IMR-90 (cell line): ENCODE measurements at regions not wholly inside any gene's neighbourhood (a gene's known extent, or its start where the extent isn't known, plus 50 kb on each side); places are given as distances from the start of the nearest gene placed in this dataset.

Source experiments
- ATAC-seq: fragments of 200-7000 bp; cut with Tn5 transposase; 2 replicates; pipeline ENCODE4 v1.9.1; 2020; ENCODE audit warnings: low read depth, mild to moderate bottlenecking, moderate library complexity
- BruUV-seq: library from RNA; stranded (reverse); fragments of 400-500 nt; replicated peaks from 2 replicates; lab custom pipeline; 2021; lab: Mats Ljungman, UMichigan
- CTCF ChIA-PET: fragments of 300-600 bp; formaldehyde crosslinking; extraction: SDS; loops from one replicate; lab custom pipeline; 2021; ENCODE audit warnings: antibody characterized with exemption; lab: Yijun Ruan, JAX
- POLR2A ChIA-PET: fragments of 300-600 bp; sonication (Branson Sonifier 250); formaldehyde crosslinking; loops from one replicate; lab custom pipeline; 2022; ENCODE audit warnings: antibody characterized with exemption; ENCODE audit not compliant: unreplicated experiment; lab: Charles Lee
- DNase-seq: peaks from one replicate; pipeline ENCODE4 v3.0.0; 2013
- H2AFZ ChIP-seq: replicated peaks from 2 replicates; pipeline ENCODE3; 2013; ENCODE audit warnings: low read length, mild to moderate bottlenecking; ENCODE audit not compliant: poor library complexity
- H2AK5ac ChIP-seq: 2 replicates; pipeline ENCODE4 v1.6.1; 2013; ENCODE audit warnings: low read depth, low read length, inconsistent platforms
- H2AK9ac ChIP-seq: replicated peaks from 2 replicates; pipeline ENCODE3; 2013; ENCODE audit warnings: mild to moderate bottlenecking, low read depth, low read length, moderate library complexity; ENCODE audit not compliant: poor library complexity
- H2BK120ac ChIP-seq: 2 replicates; pipeline ENCODE4 v1.6.1; 2013; ENCODE audit warnings: low read depth, low read length, inconsistent platforms
- H2BK15ac ChIP-seq: 3 replicates; pipeline ENCODE4 v1.6.1; 2013; ENCODE audit warnings: low read depth, low read length, inconsistent platforms
- H2BK20ac ChIP-seq: 2 replicates; pipeline ENCODE4 v1.6.1; 2013; ENCODE audit warnings: low read depth, mild to moderate bottlenecking, inconsistent platforms, low read length, moderate library complexity
- H2BK5ac ChIP-seq: 2 replicates; pipeline ENCODE4 v1.6.1; 2013; ENCODE audit warnings: mild to moderate bottlenecking, low read depth, low read length, inconsistent platforms; ENCODE audit not compliant: poor library complexity, severe bottlenecking
- H3K14ac ChIP-seq: replicated peaks from 2 replicates; pipeline ENCODE4 v1.6.1; 2013; ENCODE audit warnings: low read depth, low read length, inconsistent platforms
- H3K18ac ChIP-seq: 2 replicates; pipeline ENCODE4 v1.6.1; 2013; ENCODE audit warnings: low read depth, low read length, control low read depth
- H3K23ac ChIP-seq: 2 replicates; pipeline ENCODE4 v1.6.1; 2013; ENCODE audit warnings: low read depth, low read length, inconsistent platforms
- H3K27ac ChIP-seq: 2 replicates; pipeline ENCODE4 v1.5.1; 2013; ENCODE audit warnings: mild to moderate bottlenecking, control low read depth, low read length; ENCODE audit not compliant: insufficient read depth
- H3K27me3 ChIP-seq: 2 replicates; pipeline ENCODE4 v1.6.1; 2013; ENCODE audit warnings: low read length; ENCODE audit not compliant: control insufficient read depth, insufficient read depth
- H3K36me3 ChIP-seq: 2 replicates; pipeline ENCODE4 v1.6.1; 2013; ENCODE audit warnings: low read length, mixed read lengths; ENCODE audit not compliant: control insufficient read depth, insufficient read depth
- H3K4ac ChIP-seq: 2 replicates; pipeline ENCODE4 v1.6.1; 2013; ENCODE audit warnings: low read depth, low read length, inconsistent platforms
- H3K4me1 ChIP-seq: 2 replicates; pipeline ENCODE4 v1.6.1; 2013; ENCODE audit warnings: low read length, mixed read lengths; ENCODE audit not compliant: control insufficient read depth, insufficient read depth
- H3K4me2 ChIP-seq: 2 replicates; pipeline ENCODE4 v1.6.1; 2013; ENCODE audit warnings: low read depth, mild to moderate bottlenecking, control low read depth, low read length, moderate library complexity
- H3K4me3 ChIP-seq: 2 replicates; pipeline ENCODE4 v1.5.1; 2013; ENCODE audit warnings: low read depth, mild to moderate bottlenecking, control low read depth, low read length, moderate library complexity; ENCODE audit not compliant: insufficient read depth
- H3K56ac ChIP-seq: 2 replicates; pipeline ENCODE4 v1.6.1; 2013; ENCODE audit warnings: low read length, inconsistent platforms; ENCODE audit not compliant: insufficient read depth; ENCODE audit errors: extremely low read depth
- H3K79me1 ChIP-seq, 2 experiments: 2 replicates each; pipeline ENCODE4 v1.6.1; 2013; ENCODE audit warnings: low read length in 2 of 2, inconsistent platforms in 1 of 2, low read depth in 1 of 2
- H3K9ac ChIP-seq: 2 replicates; pipeline ENCODE4 v1.6.1; 2013; ENCODE audit warnings: low read depth, low read length, control low read depth
- H3K9me1 ChIP-seq: 2 replicates; pipeline ENCODE4 v1.6.1; 2013; ENCODE audit warnings: low read length, inconsistent platforms; ENCODE audit not compliant: insufficient read depth
- H3K9me3 ChIP-seq: 2 replicates; pipeline ENCODE4 v1.6.1; 2013; ENCODE audit warnings: low read length; ENCODE audit not compliant: control insufficient read depth, insufficient read depth
- H4K20me1 ChIP-seq: 2 replicates; pipeline ENCODE4 v1.6.1; 2013; ENCODE audit warnings: low read length, inconsistent platforms; ENCODE audit not compliant: insufficient read depth
- H4K5ac ChIP-seq: 2 replicates; pipeline ENCODE4 v1.6.1; 2013; ENCODE audit warnings: mild to moderate bottlenecking, low read depth, low read length, control low read depth
- H4K8ac ChIP-seq, 2 experiments: 2 replicates each; pipeline ENCODE4 v1.6.1; 2013; ENCODE audit warnings: low read depth in 2 of 2, low read length in 2 of 2, control low read depth in 1 of 2, inconsistent platforms in 1 of 2
- H4K91ac ChIP-seq: 2 replicates; pipeline ENCODE4 v1.6.1; 2013; ENCODE audit warnings: low read depth, low read length, inconsistent platforms; ENCODE audit not compliant: insufficient read depth
- BHLHE40 ChIP-seq: fragments of 150-350 bp; IDR thresholded peaks from 2 replicates; pipeline ENCODE4 v1.6.1; 2016; ENCODE audit warnings: mild to moderate bottlenecking, low read depth, low read length
- CEBPB ChIP-seq: IDR thresholded peaks from 2 replicates; pipeline ENCODE4 v1.6.1; 2012; ENCODE audit warnings: low read depth, low read length, improper control_type of control experiment
- CHD1 ChIP-seq: IDR thresholded peaks from 2 replicates; pipeline ENCODE4 v1.6.1; 2012; ENCODE audit warnings: low read depth, low read length, improper control_type of control experiment
- ELK1 ChIP-seq: fragments of 150-350 bp; IDR thresholded peaks from 2 replicates; pipeline ENCODE4 v1.6.1; 2016; ENCODE audit warnings: low read depth, mild to moderate bottlenecking, low read length, moderate library complexity, borderline replicate concordance
- FOS ChIP-seq: fragments of 150-350 bp; IDR thresholded peaks from 2 replicates; pipeline ENCODE4 v1.6.1; 2016; ENCODE audit warnings: low read depth, low read length
- MAZ ChIP-seq: IDR thresholded peaks from 2 replicates; pipeline ENCODE4 v1.6.1; 2012; ENCODE audit warnings: low read depth, mild to moderate bottlenecking, low read length, improper control_type of control experiment, moderate library complexity, borderline replicate concordance
- MXI1 ChIP-seq: IDR thresholded peaks from 2 replicates; pipeline ENCODE4 v1.6.1; 2012; ENCODE audit warnings: low read depth, mild to moderate bottlenecking, low read length, moderate library complexity, borderline replicate concordance
- RAD21 ChIP-seq: IDR thresholded peaks from 2 replicates; pipeline ENCODE4 v1.6.1; 2012; ENCODE audit warnings: low read length, improper control_type of control experiment
- RCOR1 ChIP-seq: IDR thresholded peaks from 2 replicates; pipeline ENCODE4 v1.6.1; 2012; ENCODE audit warnings: mild to moderate bottlenecking, low read length, improper control_type of control experiment; ENCODE audit not compliant: insufficient replicate concordance
- SMC3 ChIP-seq: fragments of 150-350 bp; IDR thresholded peaks from 2 replicates; pipeline ENCODE4 v1.6.1; 2016; ENCODE audit warnings: low read depth, mild to moderate bottlenecking, antibody characterized with exemption, low read length, moderate library complexity
- WGBS, 2 experiments: methylation state at CpG; one replicate each; pipeline versions ENCODE4 v1.1.5 to v1.1.7; 2013; ENCODE audit warnings: missing lambda C conversion rate in 2 of 2; ENCODE audit not compliant: insufficient read length in 1 of 2; ENCODE audit errors: extremely low coverage in 2 of 2; 5-methylcytosine and 5-hydroxymethylcytosine counted together
- dilution Hi-C: fragments of 300-500 bp; cut with HindIII; formaldehyde crosslinking; loops from one replicate; pipeline ENCODE4 v1.14.3; 2018; ENCODE audit warnings: low sequenced_read_pairs; ENCODE audit not compliant: unreplicated experiment
- in situ Hi-C: fragments of 300-500 bp; cut with MboI; formaldehyde crosslinking; loops from 3 replicates; pipeline ENCODE4 v1.14.3; 2019; ENCODE audit warnings: low sequenced_read_pairs, inconsistent platforms, mixed read lengths
- intact Hi-C: fragments of 100-400 bp; cut with micrococcal nuclease; formaldehyde crosslinking; loops from 2 replicates; pipeline ENCODE4 v1.10.0; 2022
- TF ChIP-seq, protein P1 (sequence below): conservative IDR thresholded peaks from 2 replicates; pipeline ENCODE4 v1.5.1; 2012; ENCODE audit warnings: mild to moderate bottlenecking, low read depth, low read length, improper control_type of control experiment

GRCh38 chr18:1487457-1487856, 582.8 kb downstream of the ADCYAP1 start:
- dilution Hi-C loops: no loop called here
- CTCF ChIA-PET: no interaction called here

More at GRCh38 chr18:1487457-1487856, 582.8 kb downstream of the ADCYAP1 start:
- Histone ChIP-seq H3K9me1 (no peaks in the 10 kb centered on the region), H2AFZ (no peak overlapping the region), H3K4me1 (no peaks in the 10 kb centered on the region), H2BK20ac (no peak overlapping the region), H3K4ac (no peak overlapping the region), H4K20me1 (no peaks in the 10 kb centered on the region), H3K56ac (no peak overlapping the region), H4K91ac (no peak overlapping the region), H3K14ac (no peak overlapping the region), H3K18ac (no peak overlapping the region), H2AK9ac (no peak overlapping the region), H2BK5ac (no peak overlapping the region), H3K9ac (no peak overlapping the region), H3K4me2 (no peak overlapping the region), H3K4me3 (no peak overlapping the region), H3K27ac (no peak overlapping the region), H2AK5ac (no peak overlapping the region), H3K23ac (no peak overlapping the region), H3K27me3 (no peaks in the 10 kb centered on the region), H3K79me1 (no peaks in the 10 kb centered on the region), H4K8ac (no peak overlapping the region), H3K9me3 (peaks cover 7% of the 10 kb centered on the region; the same call in 1 of the 2 replicates), H2BK120ac (no peak overlapping the region), H3K36me3 (no peaks in the 10 kb centered on the region), H2BK15ac (no peak overlapping the region), H4K5ac (no peak overlapping the region)
- 17% methylated on average over 1 of the region's 2 CpGs; no CpG with 5 or more reads in 1 of the 2 experiments for WGBS, 2 experiments
- ATAC-seq: no peak
- no peak for DNase-seq
- no peak for TF ChIP-seq SMC3
- TF ChIP-seq FOS: no peak
- TF ChIP-seq MXI1: no peak
- TF ChIP-seq MAZ: no peak
- TF ChIP-seq CHD1: no peak
- TF ChIP-seq ELK1: no peak
- no peak for TF ChIP-seq BHLHE40
- TF ChIP-seq RCOR1: no peak
- TF ChIP-seq, protein P1, sequence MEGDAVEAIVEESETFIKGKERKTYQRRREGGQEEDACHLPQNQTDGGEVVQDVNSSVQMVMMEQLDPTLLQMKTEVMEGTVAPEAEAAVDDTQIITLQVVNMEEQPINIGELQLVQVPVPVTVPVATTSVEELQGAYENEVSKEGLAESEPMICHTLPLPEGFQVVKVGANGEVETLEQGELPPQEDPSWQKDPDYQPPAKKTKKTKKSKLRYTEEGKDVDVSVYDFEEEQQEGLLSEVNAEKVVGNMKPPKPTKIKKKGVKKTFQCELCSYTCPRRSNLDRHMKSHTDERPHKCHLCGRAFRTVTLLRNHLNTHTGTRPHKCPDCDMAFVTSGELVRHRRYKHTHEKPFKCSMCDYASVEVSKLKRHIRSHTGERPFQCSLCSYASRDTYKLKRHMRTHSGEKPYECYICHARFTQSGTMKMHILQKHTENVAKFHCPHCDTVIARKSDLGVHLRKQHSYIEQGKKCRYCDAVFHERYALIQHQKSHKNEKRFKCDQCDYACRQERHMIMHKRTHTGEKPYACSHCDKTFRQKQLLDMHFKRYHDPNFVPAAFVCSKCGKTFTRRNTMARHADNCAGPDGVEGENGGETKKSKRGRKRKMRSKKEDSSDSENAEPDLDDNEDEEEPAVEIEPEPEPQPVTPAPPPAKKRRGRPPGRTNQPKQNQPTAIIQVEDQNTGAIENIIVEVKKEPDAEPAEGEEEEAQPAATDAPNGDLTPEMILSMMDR: no peak
- TF ChIP-seq RAD21: no peak
- no peak for TF ChIP-seq CEBPB
- intact Hi-C loops: no loop called here
- BruUV-seq: no TSS peak
- POLR2A ChIA-PET: no interaction called here
- in situ Hi-C loops: no loop called here
